B cell (primary cell): ENCODE measurements at regions not wholly inside any gene's neighbourhood (a gene's known extent, or its start where the extent isn't known, plus 50 kb on each side); places are given as distances from the start of the nearest gene placed in this dataset.

Experiments
- ATAC-seq: fragments of 200-7000 bp; cut with Tn5 transposase; one replicate; pipeline ENCODE4 v1.10.0; 2021; ENCODE audit warnings: low read depth, mild to moderate bottlenecking, moderate number of reproducible peaks, moderate library complexity
- CTCF ChIA-PET: fragments of 350-600 bp; sonication (Branson Sonifier 250); formaldehyde crosslinking; loops from one replicate; lab custom pipeline; 2021; ENCODE audit warnings: antibody characterized with exemption, inconsistent platforms; lab: Charles Lee
- POLR2A ChIA-PET: fragments of 350-600 bp; sonication (Branson Sonifier 250); formaldehyde crosslinking; loops from one replicate; lab custom pipeline; 2021; ENCODE audit warnings: antibody characterized with exemption; lab: Charles Lee
- DNase-seq: peaks from one replicate; pipeline ENCODE4 v3.0.0; 2013
- H2AFZ ChIP-seq: 2 replicates; pipeline ENCODE4 v1.6.1; 2012; ENCODE audit warnings: mild to moderate bottlenecking, low read depth, low read length; ENCODE audit not compliant: insufficient read depth, poor library complexity, severe bottlenecking
- H3K27ac ChIP-seq, 2 donors: 1 replicate in 1 of 2; 2 replicates in 1 of 2; pipeline ENCODE4 v1.5.1; 2012 to 2013; ENCODE audit warnings: low read length in 2 of 2, mild to moderate bottlenecking in 2 of 2, moderate library complexity in 1 of 2
- H3K27me3 ChIP-seq, 4 experiments: fragments of 200-600 bp in 1 of 4; sonication (generic) in 1 of 4; replicated peaks in 1 of 4; 1 replicate in 2 of 4; 2 replicates in 2 of 4; pipeline versions ENCODE4 v1.6.1 to v1.7.0; 2013 to 2016; ENCODE audit warnings: low read length in 3 of 4, mild to moderate bottlenecking in 2 of 4, mixed read lengths in 1 of 4, moderate library complexity in 1 of 4; ENCODE audit not compliant: insufficient read depth in 4 of 4, control insufficient read depth in 3 of 4; ENCODE audit errors: control extremely low read depth in 1 of 4
- H3K36me3 ChIP-seq, 2 experiments: replicated peaks in 1 of 2; 1 replicate in 1 of 2; 2 replicates in 1 of 2; pipeline versions ENCODE4 v1.6.1 to v1.7.1; 2013; ENCODE audit warnings: low read length in 1 of 2; ENCODE audit not compliant: insufficient read depth in 2 of 2, control insufficient read depth in 1 of 2; ENCODE audit errors: control extremely low read depth in 1 of 2, extremely low read depth in 1 of 2
- H3K4me1 ChIP-seq, 2 donors: fragments of 200-600 bp in 1 of 2; sonication (generic) in 1 of 2; 1 replicate in 1 of 2; 2 replicates in 1 of 2; pipeline versions ENCODE4 v1.5.1 to v1.6.1; 2013 to 2017; ENCODE audit warnings: low read length in 2 of 2; ENCODE audit not compliant: control insufficient read depth in 2 of 2, insufficient read depth in 2 of 2
- H3K4me2 ChIP-seq: replicated peaks from 2 replicates; pipeline ENCODE3; 2012; ENCODE audit warnings: mild to moderate bottlenecking, low read depth, low read length; ENCODE audit not compliant: poor library complexity, severe bottlenecking
- H3K4me3 ChIP-seq, 5 experiments: fragments of 200-600 bp in 1 of 5; sonication (generic) in 1 of 5; 1 replicate in 3 of 5; 2 replicates in 2 of 5; pipeline versions ENCODE4 v1.5.1 to v1.7.0; 2011 to 2016; ENCODE audit warnings: low read length in 4 of 5, mild to moderate bottlenecking in 4 of 5, low read depth in 2 of 5, control low read depth in 1 of 5, moderate library complexity in 1 of 5; ENCODE audit not compliant: insufficient read depth in 1 of 5; ENCODE audit errors: control extremely low read depth in 1 of 5, extremely low read depth in 1 of 5
- H3K79me2 ChIP-seq: fragments of 200-600 bp; sonication (generic); one replicate; pipeline ENCODE4 v1.6.0; 2016; ENCODE audit warnings: low read length; ENCODE audit not compliant: control insufficient read depth, insufficient read depth
- H3K9ac ChIP-seq: fragments of 200-600 bp; sonication (generic); 2 replicates; pipeline ENCODE4 v1.6.1; 2017; ENCODE audit warnings: mild to moderate bottlenecking, low read length, moderate library complexity
- H3K9me3 ChIP-seq, 3 donors: one replicate each; pipeline versions ENCODE4 v1.6.1 to v1.7.1; 2013; ENCODE audit warnings: low read length in 2 of 3; ENCODE audit not compliant: control insufficient read depth in 2 of 3, insufficient read depth in 1 of 3; ENCODE audit errors: control extremely low read depth in 1 of 3
- H4K20me1 ChIP-seq: 2 replicates; pipeline ENCODE4 v1.6.0; 2012; ENCODE audit warnings: mild to moderate bottlenecking, low read length; ENCODE audit not compliant: insufficient read depth, control insufficient read depth, poor library complexity, severe bottlenecking
- H3K27ac Mint-ChIP-seq: one replicate; pipeline ENCODE4 v1.8.0; 2021; ENCODE audit warnings: mixed read lengths
- H3K27me3 Mint-ChIP-seq: one replicate; pipeline ENCODE4 v1.8.0; 2021; ENCODE audit warnings: mixed read lengths
- H3K4me1 Mint-ChIP-seq: one replicate; pipeline ENCODE4 v1.8.0; 2021; ENCODE audit warnings: mixed read lengths
- H3K4me3 Mint-ChIP-seq: one replicate; pipeline ENCODE4 v1.8.0; 2021; ENCODE audit warnings: mixed read lengths
- H3K9me3 Mint-ChIP-seq: one replicate; pipeline ENCODE4 v1.8.0; 2022; ENCODE audit warnings: mixed read lengths; ENCODE audit not compliant: insufficient read depth
- EZH2 ChIP-seq: IDR thresholded peaks from 2 replicates; pipeline ENCODE4 v1.6.1; 2012; ENCODE audit warnings: borderline replicate concordance, low read depth, mild to moderate bottlenecking, moderate library complexity, low read length; ENCODE audit not compliant: insufficient read depth, poor library complexity, severe bottlenecking
- WGBS: methylation state at CpG from one replicate; pipeline ENCODE4 v1.1.5; 2013; ENCODE audit warnings: missing lambda C conversion rate; ENCODE audit not compliant: insufficient coverage; 5-methylcytosine and 5-hydroxymethylcytosine counted together
- intact Hi-C: fragments of 100-400 bp; cut with micrococcal nuclease; formaldehyde crosslinking; loops from one replicate; pipeline ENCODE4 v1.10.0; 2022
- TF ChIP-seq, protein P1 (sequence below): fragments of 200-600 bp; IDR thresholded peaks from one replicate; pipeline ENCODE4 v1.8.0; 2022; ENCODE audit warnings: antibody characterized with exemption, mild to moderate bottlenecking

DNA sequence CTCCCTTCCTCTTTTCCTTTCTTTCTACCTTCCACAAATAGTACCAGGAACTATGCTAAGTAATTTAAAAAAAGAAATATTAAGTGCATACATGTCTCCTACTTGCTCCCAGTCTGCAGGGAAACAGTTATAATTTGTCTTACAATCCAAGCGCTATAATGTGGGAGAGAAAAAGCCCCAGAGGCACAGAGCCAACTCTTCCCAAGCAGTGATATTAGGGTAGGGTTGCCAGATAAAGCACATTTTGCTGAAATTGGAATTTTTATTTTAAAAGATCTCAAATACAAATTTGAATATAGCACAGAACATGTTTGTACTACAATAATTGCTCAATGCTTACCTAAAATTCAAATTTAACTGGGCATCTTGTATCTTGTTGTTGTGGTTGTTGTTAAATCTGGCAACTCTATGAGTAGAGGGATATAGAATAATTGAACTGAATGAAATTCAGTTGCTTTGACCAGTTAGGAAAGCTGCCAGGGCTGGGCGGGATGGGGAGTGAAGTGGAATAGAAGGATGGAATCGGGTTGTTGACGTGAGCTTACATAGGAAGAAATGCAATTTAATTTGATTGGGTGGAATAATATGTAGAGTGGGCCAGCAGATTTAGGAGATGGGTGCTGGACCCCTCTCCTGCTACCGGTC, 52.6 kb upstream of the USP3 start:
- intact Hi-C loops: no loop called here
- H3K27ac ChIP-seq: no peak overlapping the region
- H2AFZ ChIP-seq: no peak overlapping the region
- peaks cover 11% of the 10 kb centered on the region for H3K4me1 Mint-ChIP-seq
- TF ChIP-seq EZH2: no peak
- TF ChIP-seq, protein P1, sequence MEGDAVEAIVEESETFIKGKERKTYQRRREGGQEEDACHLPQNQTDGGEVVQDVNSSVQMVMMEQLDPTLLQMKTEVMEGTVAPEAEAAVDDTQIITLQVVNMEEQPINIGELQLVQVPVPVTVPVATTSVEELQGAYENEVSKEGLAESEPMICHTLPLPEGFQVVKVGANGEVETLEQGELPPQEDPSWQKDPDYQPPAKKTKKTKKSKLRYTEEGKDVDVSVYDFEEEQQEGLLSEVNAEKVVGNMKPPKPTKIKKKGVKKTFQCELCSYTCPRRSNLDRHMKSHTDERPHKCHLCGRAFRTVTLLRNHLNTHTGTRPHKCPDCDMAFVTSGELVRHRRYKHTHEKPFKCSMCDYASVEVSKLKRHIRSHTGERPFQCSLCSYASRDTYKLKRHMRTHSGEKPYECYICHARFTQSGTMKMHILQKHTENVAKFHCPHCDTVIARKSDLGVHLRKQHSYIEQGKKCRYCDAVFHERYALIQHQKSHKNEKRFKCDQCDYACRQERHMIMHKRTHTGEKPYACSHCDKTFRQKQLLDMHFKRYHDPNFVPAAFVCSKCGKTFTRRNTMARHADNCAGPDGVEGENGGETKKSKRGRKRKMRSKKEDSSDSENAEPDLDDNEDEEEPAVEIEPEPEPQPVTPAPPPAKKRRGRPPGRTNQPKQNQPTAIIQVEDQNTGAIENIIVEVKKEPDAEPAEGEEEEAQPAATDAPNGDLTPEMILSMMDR: no peak
- H3K79me2 ChIP-seq: no peaks in the 10 kb centered on the region
- H3K9me3 ChIP-seq: no peaks in the 10 kb centered on the region
- no peak overlapping the region for H3K4me3 Mint-ChIP-seq
- peaks cover 2% of the 10 kb centered on the region for H3K27me3 Mint-ChIP-seq
- no peaks in the 10 kb centered on the region for H3K36me3 ChIP-seq
- peaks cover 0 to 3% of the 10 kb centered on the region in 2 donors for H3K4me1 ChIP-seq
- H3K9me3 Mint-ChIP-seq: no peaks in the 10 kb centered on the region
- H3K27me3 ChIP-seq: no peaks in the 10 kb centered on the region
- DNase-seq: no peak
- no peak overlapping the region for H3K9ac ChIP-seq
- 100% methylated on average over 4 of the region's 5 CpGs for WGBS
- CTCF ChIA-PET: no interaction called here
- no peak overlapping the region for H3K4me3 ChIP-seq
- POLR2A ChIA-PET: no interaction called here
- no peak overlapping the region for H3K4me2 ChIP-seq
- no peak overlapping the region for H3K27ac Mint-ChIP-seq
- no peak for ATAC-seq
- H4K20me1 ChIP-seq: no peaks in the 10 kb centered on the region

DNA sequence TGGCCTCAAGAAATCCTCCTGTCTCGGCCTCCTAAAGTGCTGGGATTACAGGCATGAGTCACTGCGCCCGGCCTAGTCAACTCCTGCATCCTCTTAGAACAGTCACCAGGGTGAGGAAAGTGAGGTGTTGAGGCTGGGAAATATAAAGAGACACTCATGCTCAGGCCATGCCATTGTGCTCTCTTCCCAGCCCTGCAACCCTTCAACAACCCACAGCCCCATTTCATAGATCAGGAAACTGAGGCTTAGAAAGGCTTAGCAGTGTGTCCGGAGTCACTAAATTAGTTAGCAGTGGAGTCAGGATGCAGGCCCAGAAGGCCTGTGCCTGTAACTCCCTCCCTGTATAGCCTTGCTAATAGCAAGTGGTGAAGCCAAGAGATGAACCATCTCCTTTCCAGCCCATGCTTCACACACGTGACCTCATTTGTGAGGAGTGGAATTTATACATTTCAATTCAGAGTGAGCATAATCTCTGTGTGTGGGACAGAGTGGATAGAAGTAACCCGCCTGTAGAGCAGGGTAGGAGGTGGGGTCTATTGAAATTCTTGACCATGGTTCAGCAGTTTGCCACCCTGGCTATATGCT, 51.7 kb upstream of the USP3 start:
- Histone ChIP-seq H3K27me3 (no peaks in the 10 kb centered on the region), H3K9me3 (no peaks in the 10 kb centered on the region), H3K4me1 (peaks cover 0 to 3% of the 10 kb centered on the region in 2 donors), H3K4me2 (no peak overlapping the region), H3K36me3 (no peaks in the 10 kb centered on the region), H4K20me1 (no peaks in the 10 kb centered on the region), H3K4me3 (no peak overlapping the region), H3K27ac (no peak overlapping the region), H2AFZ (no peak overlapping the region), H3K9ac (no peak overlapping the region), H3K79me2 (no peaks in the 10 kb centered on the region)
- DNase-seq (no peak), ATAC-seq (no peak)
- Mint-ChIP-seq H3K27ac (no peak overlapping the region), H3K27me3 (peaks cover 2% of the 10 kb centered on the region), H3K4me3 (no peak overlapping the region), H3K9me3 (no peaks in the 10 kb centered on the region), H3K4me1 (peaks cover 11% of the 10 kb centered on the region)
- TF ChIP-seq, protein P1: no peak
- TF ChIP-seq EZH2: no peak
- intact Hi-C loops: no loop called here
- ChIA-PET POLR2A (no interaction called here), CTCF (interaction anchor here (1.4 kb wide), 1 partner anchor 35 kb away, joined by 3 read pairs; no protein-coding TSS in a partner anchor)
- WGBS: 94% methylated on average over 2 of the region's 6 CpGs
